Activated T-cell treated with anti-CD3 and anti-CD28 coated beads for 1 hour (primary cell): ENCODE measurements at regions not wholly inside any gene's neighbourhood (a gene's known extent, or its start where the extent isn't known, plus 50 kb on each side); places are given as distances from the start of the nearest gene placed in this dataset.
"Not testable (repeated sequence)": the region's sequence is repeated elsewhere in the genome, so short reads cannot be mapped to it uniquely, and the experiment has no call there.

ENCODE experiments used
- DNase-seq: peaks from one replicate; pipeline ENCODE4 v3.0.0-alpha.2; 2020; ENCODE audit warnings: low read depth

- no peak for DNase-seq
These were observed 84.7 kb downstream of the IRX5 start for GRCh38 chr16:55015181-55015913.

- no peak for DNase-seq
These were observed 85.8 kb downstream of the IRX5 start for GRCh38 chr16:55016515-55016914.

- no peak for DNase-seq
These were observed 86.7 kb downstream of the IRX5 start for GRCh38 chr16:55017321-55017720.

- DNase-seq, result no peak
These were observed 88.2 kb downstream of the IRX5 start for GRCh38 chr16:55018881-55019280.

GRCh38 chr16:55019419-55020131 is 88.9 kb downstream of the IRX5 start:
- no peak for DNase-seq

- no peak for DNase-seq
These were observed 91.2 kb downstream of the IRX5 start for GRCh38 chr16:55021595-55022475.

GRCh38 chr16:55027260-55027659 is 96.6 kb downstream of the IRX5 start:
- not testable (repeated sequence) for DNase-seq

GRCh38 chr16:55029509-55029908 is 98.8 kb downstream of the IRX5 start:
- no peak for DNase-seq

GRCh38 chr16:55030944-55031343 is 100.3 kb downstream of the IRX5 start:
- DNase-seq, result no peak

- DNase-seq, result no peak
These were observed 100.8 kb downstream of the IRX5 start for GRCh38 chr16:55031481-55031880.

GRCh38 chr16:55033225-55034156 is 102.8 kb downstream of the IRX5 start:
- no peak for DNase-seq

- DNase-seq, result no peak
These were observed 104.4 kb downstream of the IRX5 start for GRCh38 chr16:55035029-55035428.

- no peak for DNase-seq
These were observed 105.3 kb downstream of the IRX5 start for GRCh38 chr16:55035956-55036355.

- DNase-seq, result no peak
These were observed 105.7 kb downstream of the IRX5 start for GRCh38 chr16:55036371-55036821.

- DNase-seq, result no peak
These were observed 106.4 kb downstream of the IRX5 start for GRCh38 chr16:55037046-55037445.

- no peak for DNase-seq
These were observed 107.3 kb downstream of the IRX5 start for GRCh38 chr16:55037966-55038365.

- no peak for DNase-seq
These were observed 108.4 kb downstream of the IRX5 start for GRCh38 chr16:55039042-55039441.

- no peak for DNase-seq
These were observed 108.8 kb downstream of the IRX5 start for GRCh38 chr16:55039511-55039910.

GRCh38 chr16:55039931-55040330 is 109.3 kb downstream of the IRX5 start:
- no peak for DNase-seq

- no peak for DNase-seq
These were observed 109.9 kb downstream of the IRX5 start for GRCh38 chr16:55040366-55041086.
